ENCODE measurements at regions not wholly inside any gene's neighbourhood (a gene's known extent, or its start where the extent isn't known, plus 50 kb on each side); places are given as distances from the start of the nearest gene placed in this dataset.

DNA sequence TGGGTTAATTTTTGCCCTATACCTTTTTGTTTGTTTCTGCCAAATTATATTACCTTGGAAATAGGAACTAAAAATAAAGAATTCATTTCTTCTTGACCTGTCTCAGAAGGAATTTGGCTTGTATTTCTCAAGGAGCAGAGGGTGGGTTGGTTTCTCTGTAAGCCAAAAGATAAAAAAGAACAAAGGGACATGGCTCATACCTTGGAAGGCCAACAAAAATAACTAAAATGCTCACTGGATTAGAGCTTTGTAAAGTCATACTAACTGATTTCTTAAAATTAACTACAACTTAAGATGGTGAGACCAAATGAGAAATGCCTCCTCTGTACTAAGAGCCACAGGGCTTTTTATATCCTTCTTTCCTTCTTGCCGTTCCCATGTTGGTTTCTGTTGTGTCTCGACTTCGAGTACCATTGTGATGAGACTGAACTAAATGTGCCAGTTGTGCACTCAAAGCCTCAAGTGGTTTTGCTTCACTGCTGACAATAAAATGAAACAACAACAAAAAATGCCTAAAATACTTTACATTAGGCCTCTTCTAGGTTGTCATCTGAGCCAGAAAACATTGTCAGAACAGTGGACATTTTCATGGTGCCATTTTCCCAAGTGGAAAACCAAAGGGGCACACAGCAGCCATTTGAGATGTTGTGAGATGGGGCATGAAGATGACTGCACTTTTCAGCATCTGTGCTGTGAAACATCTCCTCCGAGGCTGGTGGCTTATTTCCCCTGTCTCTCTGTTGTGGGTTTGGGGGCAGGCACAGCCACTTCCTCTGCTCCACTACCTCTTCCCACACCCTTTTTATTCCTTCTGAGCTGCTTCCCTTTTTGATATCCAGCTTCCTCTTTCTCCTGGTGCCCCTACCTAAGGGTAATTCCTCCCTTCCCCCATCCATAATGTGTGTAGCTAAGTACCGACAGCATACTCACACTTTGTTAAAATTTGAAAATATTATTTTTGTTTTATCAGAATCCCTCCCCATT, 51.8 kb upstream of the AGR3 start:
- Histone ChIP-seq H3K4me3 (no peak overlapping the region), H3K9me3 (no peaks in the 10 kb centered on the region), H3K4me1 (no peaks in the 10 kb centered on the region), H3K27me3 (no peaks in the 10 kb centered on the region), H3K27ac (no peak overlapping the region), H3K36me3 (no peaks in the 10 kb centered on the region)
- intact Hi-C loops (cut with DNase I; ENCODE audit: low total_unique reads), result no loop called here
- DNase-seq (ENCODE audit: low spot score in 2 of 2), result no peak
- TF ChIP-seq CTCF (IDR thresholded peaks at IDR 0.05), result no peak
- TF ChIP-seq POLR2A (IDR thresholded peaks at IDR 0.05), result no peak
- no peak for TF ChIP-seq POLR2AphosphoS5 (IDR thresholded peaks at IDR 0.05)

GRCh38 chr7:16934722-16935340, 53.0 kb upstream of the AGR3 start:
- DNase-seq (ENCODE audit: low spot score in 2 of 2), result no peak
- H3K9me3 ChIP-seq, result no peaks in the 10 kb centered on the region
- H3K4me3 ChIP-seq, result no peak overlapping the region
- no peaks in the 10 kb centered on the region for H3K4me1 ChIP-seq
- intact Hi-C loops (cut with DNase I; ENCODE audit: low total_unique reads), result no loop called here
- no peaks in the 10 kb centered on the region for H3K27me3 ChIP-seq
- TF ChIP-seq CTCF (IDR thresholded peaks at IDR 0.05), result no peak
- H3K27ac ChIP-seq, result peak overlapping the region in 1 of 2 donors; percentile 66
- H3K36me3 ChIP-seq, result no peaks in the 10 kb centered on the region

GRCh38 chr7:16935341-16935735, 53.6 kb upstream of the AGR3 start:
- TF ChIP-seq POLR2A (IDR thresholded peaks at IDR 0.05) (no peak), CTCF (IDR thresholded peaks at IDR 0.05) (no peak), POLR2AphosphoS5 (IDR thresholded peaks at IDR 0.05) (no peak)
- intact Hi-C loops (cut with DNase I; ENCODE audit: low total_unique reads), result no loop called here
- no peak overlapping the region for H3K4me3 ChIP-seq
- H3K36me3 ChIP-seq, result no peaks in the 10 kb centered on the region
- no peak for DNase-seq (ENCODE audit: low spot score in 2 of 2)
- no peaks in the 10 kb centered on the region for H3K27me3 ChIP-seq
- H3K9me3 ChIP-seq, result no peaks in the 10 kb centered on the region
- H3K27ac ChIP-seq, result peak overlapping the region in 1 of 2 donors; percentile 66
- no peaks in the 10 kb centered on the region for H3K4me1 ChIP-seq

GRCh38 chr7:16936626-16937422, 55.0 kb upstream of the AGR3 start:
- Histone ChIP-seq H3K9me3 (no peaks in the 10 kb centered on the region), H3K27me3 (no peaks in the 10 kb centered on the region), H3K4me3 (no peak overlapping the region), H3K4me1 (no peaks in the 10 kb centered on the region), H3K27ac (no peak overlapping the region), H3K36me3 (no peaks in the 10 kb centered on the region)
- intact Hi-C loops (cut with DNase I; ENCODE audit: low total_unique reads), result no loop called here
- TF ChIP-seq CTCF (IDR thresholded peaks at IDR 0.05), result no peak
- TF ChIP-seq POLR2AphosphoS5 (IDR thresholded peaks at IDR 0.05), result no peak
- TF ChIP-seq POLR2A (IDR thresholded peaks at IDR 0.05), result no peak
- DNase-seq (ENCODE audit: low spot score in 2 of 2), result no peak

Data from breast epithelium (tissue), 4 donors.